Pulmonary artery endothelial cell (primary cell): ENCODE measurements at regions not wholly inside any gene's neighbourhood (a gene's known extent, or its start where the extent isn't known, plus 50 kb on each side); places are given as distances from the start of the nearest gene placed in this dataset.
"Not testable (repeated sequence)": the region's sequence is repeated elsewhere in the genome, so short reads cannot be mapped to it uniquely, and the experiment has no call there.

Source experiments
- DNase-seq: peaks from one replicate; pipeline ENCODE4 v3.0.0-alpha.2; 2011; ENCODE audit warnings: low read depth, low spot score

DNA sequence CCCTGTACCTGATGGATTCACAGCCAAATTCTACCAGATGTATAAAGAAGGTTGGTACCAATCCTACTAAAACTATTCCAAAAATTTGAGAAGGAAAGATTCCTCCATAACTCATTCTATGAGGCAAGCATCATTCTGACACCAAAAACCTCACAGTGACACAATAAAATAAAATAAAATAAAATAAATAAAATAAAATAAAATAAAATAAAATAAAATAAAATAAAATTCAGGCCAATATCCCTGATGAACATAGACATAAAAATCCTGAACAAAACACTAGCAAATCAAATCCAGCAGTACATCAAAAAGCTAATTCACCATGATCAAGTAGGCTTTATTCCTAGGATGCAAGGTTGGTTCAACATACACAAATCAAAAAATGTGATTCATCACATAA is 108.1 kb downstream of the PROX1 start:
- DNase-seq: not testable (repeated sequence)

DNA sequence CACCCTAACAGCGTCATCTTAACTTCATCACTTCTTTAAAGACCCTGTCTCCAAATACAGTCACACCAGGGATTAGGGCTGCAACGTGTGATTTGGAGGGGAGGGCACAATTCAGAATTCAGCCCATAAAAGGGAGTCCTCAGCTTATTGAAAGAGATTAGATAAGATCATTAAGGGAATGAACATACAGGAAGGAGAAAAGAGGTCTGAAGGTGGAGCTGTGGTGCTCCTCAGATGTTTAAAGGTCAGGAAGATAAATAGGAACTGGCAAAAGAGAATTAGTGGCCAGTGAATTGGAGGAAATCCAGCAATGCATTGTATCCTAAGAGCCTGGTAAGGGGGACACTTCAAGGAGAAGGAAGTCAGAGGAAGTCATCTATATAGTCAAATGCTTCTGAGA is 113.5 kb downstream of the PROX1 start:
- DNase-seq: no peak

DNA sequence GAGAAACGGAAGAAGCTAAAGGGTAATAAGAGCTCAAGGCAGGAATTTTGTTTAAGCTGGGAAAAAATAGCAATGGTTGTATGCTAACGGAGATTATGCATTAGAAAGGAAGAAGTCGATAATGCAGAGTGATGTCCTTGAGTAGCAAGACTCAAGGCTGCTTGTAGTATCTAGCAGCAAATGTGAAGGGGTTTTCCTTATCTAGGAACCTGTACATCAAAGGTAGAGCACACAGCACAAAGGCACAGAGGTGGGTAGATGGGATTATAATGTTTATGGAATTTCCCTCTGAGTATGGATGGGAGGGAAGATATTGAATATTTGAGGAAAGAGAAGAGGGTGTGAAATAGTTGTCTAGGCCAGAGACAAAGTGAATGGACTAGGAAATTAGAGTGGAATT is 114.1 kb downstream of the PROX1 start:
- no peak for DNase-seq

DNA sequence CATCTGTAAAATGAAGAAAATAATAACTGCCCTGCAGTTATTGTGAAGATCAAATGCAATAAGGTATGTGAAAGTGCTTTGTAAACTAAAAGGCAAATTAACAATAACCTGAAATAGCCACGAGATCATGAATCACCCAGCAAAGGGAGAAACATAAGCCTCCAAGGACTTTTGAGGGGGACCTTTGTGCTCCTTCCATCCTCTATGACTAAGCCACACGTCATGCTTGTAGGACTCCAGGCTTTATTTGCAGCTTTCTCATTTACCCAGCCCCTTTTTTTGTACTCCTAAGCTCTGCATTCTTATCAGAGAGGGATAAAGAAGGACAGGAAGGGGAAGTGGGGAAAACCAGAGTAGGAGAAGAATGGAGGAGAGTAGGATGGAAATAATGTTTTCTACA is 115.1 kb downstream of the PROX1 start:
- peak; percentile 85 for DNase-seq

DNA sequence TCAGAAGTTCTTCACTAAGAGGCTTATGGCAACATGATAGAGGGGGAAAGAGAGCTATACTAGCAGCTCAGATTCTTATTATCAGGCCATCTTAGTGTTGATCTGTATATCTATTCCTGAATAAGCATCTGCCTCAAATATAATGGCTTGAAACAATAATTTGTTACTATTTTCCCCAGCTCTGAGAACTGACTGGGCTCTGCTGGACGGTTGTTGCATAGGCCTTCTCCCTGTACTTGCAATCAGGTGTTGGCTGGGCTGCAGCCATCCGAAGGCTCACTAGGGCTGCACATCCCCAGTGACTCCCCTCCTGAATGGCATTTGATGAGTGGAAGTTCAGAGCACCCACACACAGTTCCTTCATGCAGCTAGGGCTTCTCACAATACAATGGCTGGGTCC is 116.0 kb downstream of the PROX1 start:
- no peak for DNase-seq

DNA sequence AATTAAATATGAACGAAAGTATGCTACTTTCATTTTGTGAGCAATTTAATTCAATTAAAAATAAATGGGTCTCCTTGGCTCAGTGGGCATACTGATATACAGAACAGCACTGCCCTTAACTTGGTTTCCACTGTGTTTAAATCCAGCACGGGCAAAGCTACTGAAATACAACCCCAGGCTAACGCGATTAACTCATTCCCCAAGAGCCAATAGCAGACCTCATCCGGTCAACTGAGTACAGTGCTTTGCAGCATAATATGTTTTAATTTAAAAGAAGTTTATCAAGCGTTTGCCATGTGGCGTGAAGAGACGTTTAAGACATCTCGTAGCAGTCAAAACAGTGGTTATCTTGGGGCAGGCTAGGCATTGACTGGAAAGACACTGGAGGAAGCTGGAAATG is 118.6 kb downstream of the PROX1 start:
- DNase-seq: no peak

DNA sequence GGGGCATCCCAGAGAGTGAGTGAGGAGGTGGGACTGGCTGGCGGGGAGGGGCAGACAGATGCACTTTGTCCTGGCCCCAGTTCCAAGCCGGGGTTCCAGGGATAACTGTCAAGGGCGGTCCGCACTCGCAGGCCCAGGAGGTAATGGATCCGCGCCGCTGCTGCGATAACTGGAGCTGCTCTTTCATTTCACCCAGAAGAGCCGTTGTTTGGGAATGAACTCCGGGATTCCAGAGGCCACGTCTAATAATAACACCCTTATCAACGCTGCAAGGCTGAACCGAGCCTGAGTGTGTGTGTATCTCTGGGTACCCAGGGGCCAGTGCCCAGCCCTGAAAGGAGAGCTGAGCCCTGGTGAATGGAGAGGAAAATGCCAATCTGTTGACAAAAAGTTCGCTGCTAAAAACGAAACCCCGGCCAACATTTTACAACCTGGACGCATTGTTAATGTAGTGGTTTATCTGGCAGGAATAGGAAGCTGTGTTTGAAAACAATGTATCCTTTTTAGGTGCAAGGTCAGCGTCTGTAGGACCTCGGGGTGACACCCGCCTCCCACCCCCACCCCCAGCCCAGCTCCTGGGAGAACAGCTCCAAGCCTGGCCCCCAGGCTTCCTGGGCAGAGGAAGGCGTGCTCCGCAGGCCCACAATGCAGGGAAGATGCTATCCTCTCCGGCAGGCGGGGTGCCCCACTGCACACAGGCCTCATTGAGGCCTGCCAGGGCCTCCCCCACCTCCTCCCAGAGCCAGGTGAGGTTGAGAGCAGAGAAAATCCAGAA is 119.7 kb downstream of the PROX1 start:
- no peak for DNase-seq

DNA sequence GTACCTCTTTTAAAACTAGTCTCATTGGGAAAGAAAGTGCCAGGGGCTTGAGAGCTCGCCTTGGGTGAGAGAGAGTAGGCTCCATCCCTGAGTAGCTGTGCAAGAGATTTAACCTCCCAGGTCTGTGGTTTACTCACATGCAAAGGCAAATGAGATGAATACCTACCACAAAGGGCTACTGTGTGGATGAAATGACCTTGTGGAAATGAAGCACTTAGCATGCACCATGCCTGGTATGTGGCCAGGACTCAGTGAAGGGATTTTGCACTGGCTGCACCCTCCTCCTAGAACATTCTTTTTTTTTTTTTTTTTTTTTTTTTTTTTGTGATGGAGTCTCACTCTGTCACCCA is 120.3 kb downstream of the PROX1 start:
- DNase-seq: no peak

DNA sequence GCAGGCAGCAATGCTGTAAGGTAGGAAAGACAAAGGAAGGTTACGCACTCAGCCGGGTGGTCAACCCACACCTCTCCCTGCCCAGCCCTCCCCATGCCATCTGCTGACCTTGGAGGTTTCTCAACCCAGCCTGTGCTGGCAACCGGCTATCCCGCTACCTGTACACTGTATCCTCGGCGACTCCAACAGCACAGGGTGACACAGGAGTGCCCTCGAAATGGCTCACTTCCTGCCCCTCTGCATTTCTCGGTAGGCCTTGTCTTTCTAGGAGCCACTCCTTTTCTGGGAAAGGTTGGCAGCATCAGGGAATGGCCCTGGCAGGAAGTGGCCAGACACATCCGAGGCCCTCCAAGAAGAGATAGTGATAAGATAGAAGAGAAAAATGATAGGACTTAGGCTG is 124.0 kb downstream of the PROX1 start:
- DNase-seq: no peak

DNA sequence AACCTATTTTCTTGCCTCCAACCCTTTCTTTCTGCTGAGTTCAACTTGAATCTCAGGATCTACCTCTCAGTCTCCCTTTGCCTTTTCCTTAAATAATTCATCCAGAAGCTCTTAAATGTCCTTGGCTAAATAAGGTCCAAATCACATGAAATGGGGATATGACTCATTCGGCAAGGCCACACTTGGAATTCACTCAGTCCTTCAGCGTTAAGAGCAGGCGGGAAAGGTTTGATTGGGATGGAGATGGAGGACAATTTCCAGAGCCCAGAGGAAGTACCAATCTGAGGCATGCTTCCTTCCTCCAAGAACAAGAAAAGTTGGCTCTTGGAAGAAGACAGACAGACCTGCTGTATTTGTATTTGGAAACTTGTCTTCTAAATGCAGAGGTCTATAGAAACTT is 128.5 kb downstream of the PROX1 start:
- peak; percentile 60 for DNase-seq

DNA sequence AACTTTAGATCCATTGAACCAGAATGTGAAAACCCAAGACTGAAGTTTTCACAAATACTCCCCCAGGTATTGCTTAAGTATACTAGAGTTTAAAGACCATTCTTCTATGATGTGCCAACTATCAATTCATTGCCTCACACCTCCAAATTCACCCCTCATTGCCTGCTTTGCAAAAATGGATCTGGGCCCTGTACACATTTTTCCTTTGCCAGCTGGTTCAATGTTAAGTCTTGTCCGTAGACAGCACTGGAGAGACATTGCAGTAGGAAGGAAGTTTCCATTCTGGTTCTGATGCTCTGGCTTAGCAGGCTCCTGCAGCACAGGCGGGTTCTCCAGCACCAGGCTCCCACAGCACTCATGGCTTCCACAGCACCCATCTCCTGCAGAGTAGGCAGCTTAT is 130.0 kb downstream of the PROX1 start:
- no peak for DNase-seq

DNA sequence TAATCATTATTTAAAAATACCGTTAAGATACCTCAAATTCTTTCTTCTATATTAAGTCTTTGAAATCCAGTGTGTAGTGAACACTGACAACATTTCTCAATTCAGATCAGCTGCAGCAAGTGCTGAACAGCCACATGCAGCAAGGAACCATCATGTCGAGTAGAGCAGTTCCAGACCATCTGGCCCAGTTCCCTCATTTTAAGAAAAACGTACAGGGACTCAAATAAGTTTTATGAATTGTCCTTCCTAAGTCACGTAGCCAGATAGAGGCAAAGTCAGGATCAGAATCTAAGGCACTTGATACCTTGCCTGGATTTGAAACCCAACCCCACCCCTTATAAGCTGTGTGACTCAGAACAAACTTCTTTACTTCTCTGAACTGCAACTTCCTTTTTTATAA is 132.4 kb downstream of the PROX1 start:
- no peak for DNase-seq

DNA sequence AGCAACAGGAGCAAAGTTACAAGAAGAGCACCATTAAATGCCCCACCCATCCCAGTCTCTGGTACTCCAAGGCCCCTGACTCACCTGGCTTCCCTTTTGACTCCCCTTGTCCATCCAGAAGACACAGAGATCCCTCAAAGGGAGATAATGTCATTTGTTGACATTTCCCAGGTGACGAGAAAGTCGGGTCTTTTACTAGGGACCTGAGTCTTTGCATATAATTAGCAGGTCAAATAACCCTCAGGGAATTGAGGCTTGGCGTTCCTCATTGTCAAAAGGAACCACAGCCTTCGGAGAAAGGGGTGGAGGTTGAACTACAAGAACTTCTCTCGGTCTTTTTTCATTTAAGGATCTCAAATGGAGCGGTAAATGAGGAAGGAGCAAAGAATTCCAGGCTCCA is 133.2 kb downstream of the PROX1 start:
- no peak for DNase-seq

DNA sequence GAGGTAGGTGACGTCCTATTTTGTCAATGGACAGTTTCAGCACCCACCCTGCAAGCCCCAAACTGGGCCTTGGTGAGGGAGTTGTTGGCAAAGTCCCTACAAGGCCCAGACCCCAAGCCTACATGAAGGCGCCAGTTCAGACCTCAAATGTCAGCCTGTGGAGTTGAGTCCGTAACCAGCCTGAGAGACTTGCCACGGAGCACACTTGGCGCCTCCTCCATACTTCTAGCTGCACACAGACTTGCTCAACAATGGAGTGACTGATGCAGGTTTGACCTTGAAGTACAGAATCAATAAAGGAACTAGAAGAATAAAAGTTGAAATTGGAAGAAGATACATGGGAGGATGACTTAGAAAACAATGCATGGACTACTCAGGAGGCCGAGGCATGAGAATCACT is 134.3 kb downstream of the PROX1 start:
- DNase-seq: no peak

DNA sequence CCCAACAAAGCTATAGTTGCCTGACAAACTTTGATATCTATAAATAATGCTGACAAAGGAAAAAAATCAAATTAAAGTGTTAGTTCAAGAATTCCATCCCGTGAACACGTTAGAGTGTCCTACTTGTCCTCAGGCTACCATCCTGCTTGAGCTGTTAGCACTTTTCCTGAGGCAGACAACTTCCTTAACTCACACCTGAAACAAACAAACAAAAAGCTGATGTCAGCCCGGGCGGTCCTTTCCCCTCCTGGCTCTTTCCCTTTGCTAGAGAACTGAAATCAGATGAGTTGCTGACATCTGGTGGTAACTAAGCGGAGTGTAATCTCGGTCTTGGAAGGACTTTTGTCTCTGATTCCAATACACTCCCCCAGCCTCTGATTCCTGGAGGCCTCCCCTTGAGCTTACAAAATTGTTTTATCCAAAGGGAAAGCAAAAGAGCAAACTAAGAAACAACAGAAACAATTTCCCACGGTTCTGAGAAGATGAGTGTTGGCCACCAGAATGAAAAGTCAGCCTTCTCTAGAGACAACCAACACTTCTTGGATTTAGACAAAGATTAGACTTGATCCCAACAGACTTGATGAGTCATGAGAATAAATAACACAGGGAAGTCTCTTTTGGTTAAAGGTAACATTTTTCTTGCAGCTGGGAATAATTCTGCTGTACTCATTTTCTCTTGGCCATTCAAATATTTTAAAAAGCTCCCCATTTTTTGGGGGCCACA is 135.4 kb downstream of the PROX1 start:
- peak; percentile 52 for DNase-seq

DNA sequence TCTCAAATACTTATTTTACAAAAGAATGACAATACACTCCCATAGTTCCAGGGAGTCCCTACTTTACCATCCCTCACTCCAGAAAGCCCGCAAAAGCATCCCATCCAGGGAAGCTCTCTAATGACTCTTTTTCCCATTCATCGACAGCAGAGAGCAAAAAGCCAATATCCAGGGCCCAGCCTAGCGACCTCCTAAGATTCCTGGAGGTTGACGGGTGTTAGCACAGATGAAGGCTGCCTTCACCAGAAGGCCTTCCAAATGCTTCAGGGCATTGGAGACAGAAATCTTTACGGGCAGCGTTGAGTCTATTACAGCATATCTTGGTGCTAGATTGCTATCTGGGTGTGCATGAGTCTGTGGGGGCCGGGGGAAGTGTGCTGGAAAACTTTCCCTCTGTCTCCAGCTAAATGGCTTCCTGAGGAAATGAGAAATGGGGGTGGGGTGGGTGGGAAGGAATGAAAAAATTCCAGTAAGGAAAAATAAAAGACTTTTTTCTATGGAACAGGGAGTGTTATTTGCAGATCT is 136.6 kb downstream of the PROX1 start:
- DNase-seq: peak; percentile 55

DNA sequence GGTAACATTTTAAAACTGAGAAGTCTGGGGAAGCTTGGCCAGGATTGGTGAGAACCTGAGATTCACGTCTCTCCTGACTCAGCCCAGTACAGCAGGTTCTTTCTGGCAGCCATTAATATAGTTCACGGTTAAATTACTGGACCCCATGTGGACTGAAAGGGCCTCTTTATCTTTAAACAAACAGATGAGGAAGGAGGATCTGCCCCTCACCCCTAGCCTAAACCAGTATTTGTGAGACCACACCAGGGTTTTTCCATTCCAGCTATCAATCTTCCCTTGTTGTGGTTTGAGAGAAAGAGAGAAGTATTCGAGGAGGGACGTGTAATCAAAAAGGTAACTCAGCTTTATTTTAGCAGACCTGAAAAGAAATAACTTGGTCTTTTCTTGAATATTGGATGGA is 137.1 kb downstream of the PROX1 start:
- no peak for DNase-seq

DNA sequence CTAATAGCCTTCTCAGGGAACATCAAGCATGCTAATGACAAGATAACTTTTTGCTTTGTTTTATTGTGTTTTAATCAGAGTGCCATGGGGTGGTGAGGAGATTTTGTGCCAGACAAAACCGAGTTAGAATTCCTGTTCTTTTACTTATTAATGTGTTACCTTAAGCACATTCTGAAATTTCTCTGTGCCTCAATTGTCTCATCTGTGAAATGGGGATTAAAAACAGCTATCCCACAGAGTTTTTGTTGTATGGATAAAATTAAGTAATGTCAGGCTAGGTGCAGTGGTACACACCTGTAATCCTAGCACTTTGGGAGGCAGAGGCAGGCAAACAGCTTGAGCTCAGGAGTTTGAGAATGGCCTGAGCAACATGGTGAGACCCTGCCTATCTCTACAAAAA is 138.0 kb downstream of the PROX1 start:
- no peak for DNase-seq

DNA sequence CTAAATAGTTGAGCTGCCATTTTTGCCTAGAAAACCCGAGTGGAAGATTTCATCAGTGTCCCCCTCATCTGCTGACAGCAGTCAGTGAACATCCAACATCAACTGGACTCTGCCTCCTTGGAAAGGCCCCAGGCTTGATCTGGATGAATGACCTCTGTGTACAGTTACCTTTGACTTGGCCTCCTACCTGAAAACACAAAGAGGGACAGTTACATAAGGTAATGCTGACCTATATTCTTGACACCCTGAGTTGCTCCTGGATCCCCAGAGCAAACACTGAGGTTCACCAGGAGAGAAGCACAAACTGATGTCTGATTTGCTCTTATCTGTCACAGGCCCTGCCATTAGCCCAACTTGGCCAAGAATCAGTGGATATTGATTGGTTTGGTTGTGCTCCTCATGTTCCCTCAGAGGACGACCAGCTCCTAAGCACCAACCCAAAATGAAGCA is 138.9 kb downstream of the PROX1 start:
- DNase-seq: no peak

DNA sequence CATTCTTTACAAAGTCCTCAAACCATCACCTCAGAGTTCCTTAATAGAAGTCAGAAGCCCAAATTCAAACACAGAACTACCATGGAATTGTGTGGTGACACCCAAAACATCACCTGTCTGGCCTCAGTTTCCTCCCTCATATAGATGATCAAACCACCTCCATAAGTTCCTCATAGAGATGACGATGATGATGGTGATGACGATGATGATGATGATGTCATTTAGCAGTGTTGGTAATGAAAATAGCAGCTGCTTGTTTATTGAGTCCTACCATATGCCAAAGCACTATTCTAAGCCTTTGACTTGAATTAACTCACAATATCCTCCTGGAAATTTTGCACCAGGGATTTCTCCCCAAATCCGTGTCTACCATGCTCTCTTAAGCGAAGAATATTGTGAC is 139.9 kb downstream of the PROX1 start:
- no peak for DNase-seq

DNA sequence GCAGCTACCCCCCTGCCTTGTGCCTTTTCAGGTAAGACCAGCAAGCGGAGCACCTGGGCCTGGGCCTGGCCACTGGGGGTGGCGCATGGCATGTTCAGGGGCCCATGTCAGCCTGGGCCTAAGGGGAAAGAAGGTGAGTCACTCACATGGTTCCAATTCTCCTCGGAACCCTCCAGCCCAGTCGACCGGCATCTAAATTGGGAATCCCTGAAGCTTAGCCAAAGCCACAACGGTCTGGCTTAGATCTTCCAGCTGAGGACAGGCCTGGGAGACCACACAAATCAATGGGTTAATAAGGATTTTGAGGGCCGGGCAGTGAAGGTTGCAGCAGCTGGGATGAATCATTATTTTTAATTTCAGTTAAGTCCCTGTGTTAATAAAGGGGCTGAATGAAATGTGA is 145.1 kb upstream of the SMYD2 start:
- no peak for DNase-seq

DNA sequence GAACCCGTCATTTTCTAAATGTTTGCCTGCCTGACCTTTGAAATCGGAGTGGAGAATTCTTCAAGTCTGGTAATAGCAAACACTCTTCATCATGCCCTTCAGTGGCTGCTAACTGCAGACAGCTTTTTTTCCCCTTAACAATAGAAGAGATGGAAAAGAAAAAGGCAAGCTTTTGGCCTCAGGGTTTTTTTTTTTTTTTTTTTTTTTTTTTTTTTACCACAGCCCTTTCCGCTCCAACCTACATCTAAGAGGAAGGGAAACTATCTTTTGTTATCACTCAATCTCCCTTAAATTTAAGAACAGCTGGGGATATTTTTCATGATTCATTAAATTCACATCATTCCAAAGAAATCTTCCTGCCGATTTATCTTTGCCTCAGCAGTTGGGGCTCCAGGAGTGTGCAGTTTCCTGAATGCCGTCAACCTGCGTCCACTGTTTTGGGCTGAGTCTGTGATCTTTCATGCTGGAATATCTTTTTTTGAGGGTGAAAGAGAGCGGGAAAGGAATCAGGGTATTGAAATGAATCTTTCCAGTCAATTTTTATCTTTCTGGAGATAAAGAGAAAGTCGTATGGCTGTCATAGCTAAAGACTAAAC is 144.5 kb upstream of the SMYD2 start:
- DNase-seq: no peak

DNA sequence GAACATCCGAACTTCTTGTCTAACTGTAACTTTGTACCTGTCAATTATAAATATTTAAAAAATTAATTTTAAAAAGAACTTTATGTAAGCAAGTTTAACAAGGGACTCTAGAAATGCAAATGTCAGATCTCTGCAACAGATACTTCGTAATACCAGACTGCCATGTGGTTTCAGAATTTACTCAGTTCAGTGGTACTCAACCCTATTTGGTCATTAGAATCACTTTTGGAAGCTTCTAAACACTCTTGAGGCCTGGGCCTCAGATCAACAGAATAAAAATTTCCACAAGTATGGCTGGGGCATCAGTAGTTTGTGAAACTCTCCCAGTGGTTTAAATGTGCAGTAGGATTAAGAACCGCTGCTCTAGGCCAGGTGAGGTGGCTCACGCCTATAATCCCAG is 139.5 kb upstream of the SMYD2 start:
- DNase-seq: no peak
